ENCODE measurements at regions not wholly inside any gene's neighbourhood (a gene's known extent, or its start where the extent isn't known, plus 50 kb on each side); places are given as distances from the start of the nearest gene placed in this dataset.
"Not testable (repeated sequence)": the region's sequence is repeated elsewhere in the genome, so short reads cannot be mapped to it uniquely, and the experiment has no call there.

DNA sequence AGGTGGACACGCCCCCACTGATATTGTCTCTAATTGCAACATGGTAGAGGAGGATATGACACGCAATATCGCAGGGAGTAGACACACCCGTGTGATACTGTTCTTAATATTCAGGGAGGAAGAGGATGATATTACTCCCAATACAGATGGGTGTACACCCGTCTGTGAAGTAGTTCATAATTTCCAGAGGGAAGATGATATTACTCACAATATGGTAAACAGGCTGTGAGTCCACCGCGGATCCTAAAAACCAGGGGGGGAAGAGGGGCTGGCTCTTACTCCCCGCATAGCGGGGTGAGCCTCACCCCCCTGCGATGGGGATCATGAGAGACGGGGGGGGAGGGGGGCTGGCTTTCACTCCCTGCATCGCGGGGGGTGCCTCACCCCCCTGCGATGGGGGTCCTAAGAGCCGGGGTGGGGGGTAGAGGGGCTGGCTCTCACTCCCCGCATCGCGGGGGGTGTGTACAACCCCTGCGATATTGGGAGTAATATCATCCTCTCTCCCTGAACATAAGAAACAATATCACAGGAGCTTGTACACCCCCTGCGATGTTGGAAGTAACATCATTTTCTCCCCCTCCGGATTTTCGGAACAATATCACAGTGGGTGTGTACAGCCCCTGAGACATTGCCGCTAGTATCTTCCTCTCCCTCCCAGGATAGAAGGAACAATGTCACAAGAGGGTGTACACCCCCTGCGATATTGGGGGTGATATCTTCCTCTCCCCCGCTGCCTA is 52.2 kb upstream of the FRG2C start:
- DNase-seq = not testable (repeated sequence)
